Astrocyte (in vitro differentiated cells and primary cell): ENCODE measurements at regions not wholly inside any gene's neighbourhood (a gene's known extent, or its start where the extent isn't known, plus 50 kb on each side); places are given as distances from the start of the nearest gene placed in this dataset.

Experiments
- DNase-seq: peaks from one replicate; pipeline ENCODE4 v3.0.0-alpha.2; 2010; ENCODE audit warnings: low read depth
- FAIRE-seq: peaks from 2 replicates; lab custom pipeline; 2011; peaks lifted over from hg19 to GRCh38; lab: Jason Lieb, UNC
- H2AFZ ChIP-seq: 2 replicates; pipeline ENCODE4 v1.6.0; 2012; ENCODE audit warnings: low read depth, low read length, inconsistent platforms
- H3K27ac ChIP-seq: 2 replicates; pipeline ENCODE4 v1.5.1; 2011; ENCODE audit warnings: low read depth, low read length, inconsistent platforms
- H3K27me3 ChIP-seq: 2 replicates; pipeline ENCODE4 v1.6.0; 2011; ENCODE audit warnings: low read length, inconsistent platforms; ENCODE audit not compliant: insufficient read depth
- H3K36me3 ChIP-seq: 2 replicates; pipeline ENCODE4 v1.5.1; 2011; ENCODE audit warnings: low read length, inconsistent platforms; ENCODE audit not compliant: insufficient read depth
- H3K4me1 ChIP-seq: 2 replicates; pipeline ENCODE4 v1.5.1; 2011; ENCODE audit warnings: low read length, inconsistent platforms; ENCODE audit not compliant: insufficient read depth
- H3K4me2 ChIP-seq: 2 replicates; pipeline ENCODE4 v1.6.0; 2012; ENCODE audit warnings: low read length, inconsistent platforms
- H3K4me3 ChIP-seq: 2 replicates; pipeline ENCODE4 v1.5.1; 2011; ENCODE audit warnings: low read depth, mild to moderate bottlenecking, low read length, inconsistent platforms; ENCODE audit not compliant: insufficient read depth
- H3K79me2 ChIP-seq: 2 replicates; pipeline ENCODE4 v1.6.0; 2012; ENCODE audit warnings: mild to moderate bottlenecking, low read length, inconsistent platforms; ENCODE audit not compliant: insufficient read depth
- H3K9ac ChIP-seq: 2 replicates; pipeline ENCODE4 v1.6.0; 2012; ENCODE audit warnings: mild to moderate bottlenecking, low read length, inconsistent platforms
- H3K9me3 ChIP-seq: 2 replicates; pipeline ENCODE4 v1.5.1; 2012; ENCODE audit warnings: low read depth, mild to moderate bottlenecking, low read length, inconsistent platforms; ENCODE audit not compliant: insufficient read depth
- H4K20me1 ChIP-seq: 2 replicates; pipeline ENCODE4 v1.6.0; 2012; ENCODE audit warnings: low read length, inconsistent platforms; ENCODE audit not compliant: insufficient read depth
- H3K27ac Mint-ChIP-seq: one replicate; pipeline ENCODE4 v1.8.0; 2021; ENCODE audit warnings: mild to moderate bottlenecking, mixed read lengths; ENCODE audit not compliant: unreplicated experiment
- H3K27me3 Mint-ChIP-seq: one replicate; pipeline ENCODE4 v1.8.0; 2021; ENCODE audit warnings: low read depth, mixed read lengths; ENCODE audit not compliant: unreplicated experiment
- H3K36me3 Mint-ChIP-seq: one replicate; pipeline ENCODE4 v1.8.0; 2021; ENCODE audit warnings: low read depth, mixed read lengths; ENCODE audit not compliant: unreplicated experiment
- H3K4me1 Mint-ChIP-seq: one replicate; pipeline ENCODE4 v1.8.0; 2021; ENCODE audit warnings: low read depth, mixed read lengths; ENCODE audit not compliant: unreplicated experiment
- H3K4me3 Mint-ChIP-seq: one replicate; pipeline ENCODE4 v1.8.0; 2021; ENCODE audit warnings: mild to moderate bottlenecking, moderate library complexity, mixed read lengths; ENCODE audit not compliant: unreplicated experiment
- H3K9me3 Mint-ChIP-seq: one replicate; pipeline ENCODE4 v1.8.0; 2021; ENCODE audit warnings: mild to moderate bottlenecking, mixed read lengths; ENCODE audit not compliant: unreplicated experiment
- EZH2 ChIP-seq: IDR thresholded peaks from 2 replicates; pipeline ENCODE4 v1.6.1; 2012; ENCODE audit warnings: mild to moderate bottlenecking, low read length, inconsistent platforms; ENCODE audit not compliant: insufficient read depth
- TF ChIP-seq, protein P1 (sequence below): IDR thresholded peaks from 2 replicates; pipeline ENCODE4 v1.5.1; 2011; ENCODE audit warnings: low read depth, mild to moderate bottlenecking, inconsistent platforms, low read length, moderate library complexity; ENCODE audit not compliant: insufficient read depth

DNA sequence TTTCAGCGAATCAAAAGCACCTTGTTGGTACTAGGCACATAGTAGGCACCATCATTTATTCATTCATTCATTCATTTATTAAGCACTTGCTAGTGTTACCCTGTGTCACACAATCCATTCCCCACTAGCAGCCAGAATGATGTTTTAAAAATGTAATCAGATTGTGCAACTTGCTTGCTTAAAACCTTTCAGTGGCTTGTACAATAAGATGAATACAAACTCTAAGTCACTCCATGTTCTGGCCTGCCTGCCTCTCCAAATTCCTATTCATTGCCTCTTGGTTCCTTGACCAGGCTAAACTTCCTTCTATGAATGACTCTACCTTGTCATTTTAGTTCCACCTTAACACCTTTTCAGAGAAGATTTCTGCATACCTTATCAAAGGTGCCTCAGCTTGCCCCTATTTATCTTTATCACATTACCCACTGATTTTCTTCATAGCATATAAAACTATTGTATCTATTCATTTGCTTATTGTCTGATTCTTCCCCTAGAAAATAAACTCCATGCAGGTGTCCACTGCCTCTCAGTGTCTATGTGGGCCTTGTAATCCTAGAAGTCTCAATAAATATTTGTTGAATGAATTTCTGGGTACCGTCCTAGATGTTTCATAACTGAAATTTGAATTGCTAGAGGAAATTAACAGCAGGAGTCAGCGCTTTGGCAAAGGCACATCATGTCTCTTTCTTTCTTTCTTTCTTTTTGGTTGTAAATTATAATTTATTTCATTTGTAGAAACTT, 169.5 kb downstream of the TMEM26 start:
- Mint-ChIP-seq H3K4me3 (no peak overlapping the region), H3K9me3 (peaks cover 2% of the 10 kb centered on the region), H3K27ac (no peak overlapping the region), H3K4me1 (peaks cover 3% of the 10 kb centered on the region), H3K27me3 (no peaks in the 10 kb centered on the region), H3K36me3 (peaks cover 2% of the 10 kb centered on the region)
- H3K9me3 ChIP-seq = no peaks in the 10 kb centered on the region
- no peak overlapping the region for H2AFZ ChIP-seq
- no peaks in the 10 kb centered on the region for H3K79me2 ChIP-seq
- no peaks in the 10 kb centered on the region for H3K4me1 ChIP-seq
- H3K4me3 ChIP-seq = no peak overlapping the region
- no peak overlapping the region for H3K4me2 ChIP-seq
- no peaks in the 10 kb centered on the region for H4K20me1 ChIP-seq
- H3K27me3 ChIP-seq = no peaks in the 10 kb centered on the region
- H3K36me3 ChIP-seq = no peaks in the 10 kb centered on the region
- H3K9ac ChIP-seq = no peak overlapping the region
- H3K27ac ChIP-seq = no peak overlapping the region
- peak; percentile 34 for FAIRE-seq
- DNase-seq = no peak
- TF ChIP-seq, protein P1, sequence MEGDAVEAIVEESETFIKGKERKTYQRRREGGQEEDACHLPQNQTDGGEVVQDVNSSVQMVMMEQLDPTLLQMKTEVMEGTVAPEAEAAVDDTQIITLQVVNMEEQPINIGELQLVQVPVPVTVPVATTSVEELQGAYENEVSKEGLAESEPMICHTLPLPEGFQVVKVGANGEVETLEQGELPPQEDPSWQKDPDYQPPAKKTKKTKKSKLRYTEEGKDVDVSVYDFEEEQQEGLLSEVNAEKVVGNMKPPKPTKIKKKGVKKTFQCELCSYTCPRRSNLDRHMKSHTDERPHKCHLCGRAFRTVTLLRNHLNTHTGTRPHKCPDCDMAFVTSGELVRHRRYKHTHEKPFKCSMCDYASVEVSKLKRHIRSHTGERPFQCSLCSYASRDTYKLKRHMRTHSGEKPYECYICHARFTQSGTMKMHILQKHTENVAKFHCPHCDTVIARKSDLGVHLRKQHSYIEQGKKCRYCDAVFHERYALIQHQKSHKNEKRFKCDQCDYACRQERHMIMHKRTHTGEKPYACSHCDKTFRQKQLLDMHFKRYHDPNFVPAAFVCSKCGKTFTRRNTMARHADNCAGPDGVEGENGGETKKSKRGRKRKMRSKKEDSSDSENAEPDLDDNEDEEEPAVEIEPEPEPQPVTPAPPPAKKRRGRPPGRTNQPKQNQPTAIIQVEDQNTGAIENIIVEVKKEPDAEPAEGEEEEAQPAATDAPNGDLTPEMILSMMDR = no peak
- TF ChIP-seq EZH2 = no peak

DNA sequence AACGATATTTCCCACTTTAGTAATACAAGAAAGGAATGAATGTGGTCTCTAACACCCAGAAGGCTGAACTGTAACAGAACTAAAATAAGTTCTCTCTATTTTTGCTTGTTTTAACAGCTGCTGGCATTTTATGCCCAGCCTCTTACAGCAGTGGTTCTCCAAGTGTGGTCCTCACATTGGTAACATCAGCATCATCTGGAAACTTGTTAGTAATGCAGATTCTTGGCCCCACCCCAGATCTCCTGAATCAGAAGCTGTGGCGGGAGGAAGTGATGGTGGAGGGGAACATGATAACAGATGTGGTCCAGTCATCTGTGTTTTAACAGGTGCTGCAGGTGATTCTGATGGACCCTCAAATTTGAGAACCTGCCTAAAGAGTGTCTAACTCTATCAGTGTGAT, 170.1 kb downstream of the TMEM26 start:
- Histone ChIP-seq H3K4me2 (no peak overlapping the region), H2AFZ (no peak overlapping the region), H3K9ac (no peak overlapping the region), H4K20me1 (no peaks in the 10 kb centered on the region), H3K9me3 (no peaks in the 10 kb centered on the region), H3K79me2 (no peaks in the 10 kb centered on the region), H3K27me3 (no peaks in the 10 kb centered on the region), H3K4me1 (no peaks in the 10 kb centered on the region), H3K4me3 (no peak overlapping the region), H3K36me3 (no peaks in the 10 kb centered on the region), H3K27ac (no peak overlapping the region)
- peaks cover 2% of the 10 kb centered on the region for H3K9me3 Mint-ChIP-seq
- H3K27ac Mint-ChIP-seq = no peak overlapping the region
- peaks cover 3% of the 10 kb centered on the region for H3K4me1 Mint-ChIP-seq
- DNase-seq = peak; percentile 56
- H3K27me3 Mint-ChIP-seq = no peaks in the 10 kb centered on the region
- no peak for FAIRE-seq
- no peak overlapping the region for H3K4me3 Mint-ChIP-seq
- TF ChIP-seq, protein P1 = no peak
- TF ChIP-seq EZH2 = no peak
- H3K36me3 Mint-ChIP-seq = peaks cover 2% of the 10 kb centered on the region

DNA sequence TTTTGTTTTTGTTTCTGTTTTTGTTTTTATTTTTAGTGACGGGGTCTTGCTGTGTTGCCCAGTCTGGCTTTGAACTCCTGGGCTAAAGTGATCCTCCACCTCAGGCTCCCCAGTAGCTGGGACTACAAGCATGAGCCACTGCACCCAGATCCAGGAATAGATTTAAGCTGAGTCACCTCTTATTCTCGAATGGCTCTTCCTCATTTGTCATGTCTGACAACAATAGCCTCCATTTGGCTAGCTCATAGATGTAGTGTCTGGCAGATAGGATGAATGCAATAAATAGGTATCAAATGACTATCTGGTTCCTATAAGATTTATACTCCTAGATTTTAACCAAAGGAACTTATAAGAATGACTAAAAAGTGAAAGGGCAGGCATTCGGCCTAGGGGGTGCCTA, 172.9 kb downstream of the TMEM26 start:
- H3K27ac Mint-ChIP-seq = no peak overlapping the region
- no peak overlapping the region for H3K9ac ChIP-seq
- no peaks in the 10 kb centered on the region for H4K20me1 ChIP-seq
- no peak overlapping the region for H3K27ac ChIP-seq
- H3K27me3 ChIP-seq = no peaks in the 10 kb centered on the region
- H3K36me3 ChIP-seq = no peaks in the 10 kb centered on the region
- peaks cover 3% of the 10 kb centered on the region for H3K4me1 Mint-ChIP-seq
- no peak overlapping the region for H2AFZ ChIP-seq
- no peak for TF ChIP-seq EZH2
- TF ChIP-seq, protein P1 = no peak
- H3K79me2 ChIP-seq = no peaks in the 10 kb centered on the region
- FAIRE-seq (no peak), DNase-seq (peak; percentile 83)
- no peak overlapping the region for H3K4me2 ChIP-seq
- no peaks in the 10 kb centered on the region for H3K27me3 Mint-ChIP-seq
- no peaks in the 10 kb centered on the region for H3K9me3 ChIP-seq
- no peak overlapping the region for H3K4me3 Mint-ChIP-seq
- H3K4me1 ChIP-seq = no peaks in the 10 kb centered on the region
- no peaks in the 10 kb centered on the region for H3K9me3 Mint-ChIP-seq
- H3K36me3 Mint-ChIP-seq = peaks cover 2% of the 10 kb centered on the region
- no peak overlapping the region for H3K4me3 ChIP-seq
